Lung (tissue), 11 donors: ENCODE measurements at regions not wholly inside any gene's neighbourhood (a gene's known extent, or its start where the extent isn't known, plus 50 kb on each side); places are given as distances from the start of the nearest gene placed in this dataset.

Source experiments
- ATAC-seq: fragments of 200-7000 bp; cut with Tn5 transposase; one replicate; pipeline ENCODE4 v1.9.1; 2020; ENCODE audit warnings: moderate number of reproducible peaks; ENCODE audit not compliant: insufficient read depth, low FRiP score
- DNase-seq, 3 donors: peaks; one replicate each; pipeline ENCODE4 v3.0.0-alpha.2; 2013 to 2017
- H3K27ac ChIP-seq, 2 donors: one replicate each; pipeline ENCODE4 v1.5.1; 2013; ENCODE audit warnings: mild to moderate bottlenecking in 2 of 2, moderate library complexity in 2 of 2, control low read depth in 1 of 2, inconsistent platforms in 1 of 2, low read depth in 1 of 2, low read length in 1 of 2
- H3K27me3 ChIP-seq, 3 donors: one replicate each; pipeline ENCODE4 v1.5.1; 2013; ENCODE audit warnings: low read length in 2 of 3; ENCODE audit not compliant: control insufficient read depth in 3 of 3, insufficient read depth in 3 of 3
- H3K36me3 ChIP-seq, 4 donors: one replicate each; pipeline ENCODE4 v1.5.1; 2013; ENCODE audit warnings: low read length in 4 of 4, mild to moderate bottlenecking in 1 of 4, moderate library complexity in 1 of 4; ENCODE audit not compliant: control insufficient read depth in 4 of 4, insufficient read depth in 4 of 4
- H3K4me1 ChIP-seq, 5 donors: one replicate each; pipeline ENCODE4 v1.5.1; 2013; ENCODE audit warnings: low read length in 5 of 5, mild to moderate bottlenecking in 2 of 5, moderate library complexity in 1 of 5; ENCODE audit not compliant: control insufficient read depth in 5 of 5, insufficient read depth in 5 of 5
- H3K4me3 ChIP-seq: one replicate; pipeline ENCODE4 v1.5.1; 2013; ENCODE audit warnings: mild to moderate bottlenecking, control low read depth, moderate library complexity
- H3K9ac ChIP-seq, 2 donors: one replicate each; pipeline ENCODE4 v1.5.1; 2013; ENCODE audit warnings: low read length in 2 of 2, control low read depth in 1 of 2; ENCODE audit not compliant: insufficient read depth in 1 of 2
- H3K9me3 ChIP-seq, 4 donors: one replicate each; pipeline ENCODE4 v1.5.1; 2013; ENCODE audit warnings: low read length in 3 of 4, mild to moderate bottlenecking in 1 of 4, moderate library complexity in 1 of 4; ENCODE audit not compliant: control insufficient read depth in 4 of 4, insufficient read depth in 3 of 4
- CTCF ChIP-seq: IDR thresholded peaks from 2 replicates; pipeline ENCODE4 v1.5.1; 2012; ENCODE audit warnings: mild to moderate bottlenecking; ENCODE audit errors: control extremely low read depth, extremely low read depth
- WGBS, 2 donors: extraction: QIAGEN DNeasy Blood & Tissue Kit; methylation state at CpG; one replicate each; pipeline ENCODE4 v1.1.7; 2013; 5-methylcytosine and 5-hydroxymethylcytosine counted together
- donor health status: control.
- donor health status: control.
- donor health status: Bipolar disorder and iron deficiency.
- donor health status: healthy.
- donor health status: DM: yes; HTN: yes; CAD: no.

GRCh38 chr4:63348735-63349673 lies 1060.2 kb downstream of the TECRL start:
- Histone ChIP-seq H3K27ac (no peak overlapping the region), H3K9me3 (peaks cover 0 to 8% (median 6%) of the 10 kb centered on the region in 4 donors), H3K4me3 (no peak overlapping the region), H3K36me3 (no peaks in the 10 kb centered on the region), H3K27me3 (no peaks in the 10 kb centered on the region), H3K9ac (no peak overlapping the region), H3K4me1 (no peaks in the 10 kb centered on the region)
- TF ChIP-seq CTCF = no peak
- DNase-seq = no peak
- ATAC-seq = no peak
- WGBS, 2 donors = 90 to 92% methylated on average over 58 of the region's 58 CpGs

GRCh38 chr4:63325140-63325539 lies 1084.1 kb downstream of the TECRL start:
- H3K9me3 ChIP-seq = peaks cover 0 to 3% (median 0%) of the 10 kb centered on the region in 4 donors
- ATAC-seq = no peak
- no peaks in the 10 kb centered on the region for H3K27me3 ChIP-seq

GRCh38 chr4:63316633-63317032 lies 1092.6 kb downstream of the TECRL start:
- no peaks in the 10 kb centered on the region for H3K36me3 ChIP-seq
- no peaks in the 10 kb centered on the region for H3K27me3 ChIP-seq
- TF ChIP-seq CTCF = no peak
- H3K27ac ChIP-seq = no peak overlapping the region
- H3K9me3 ChIP-seq = no peaks in the 10 kb centered on the region
- no peak for ATAC-seq
- H3K9ac ChIP-seq = no peak overlapping the region
- WGBS, 2 donors = 0 to 2% methylated on average over 1 of the region's 1 CpG
- no peak overlapping the region for H3K4me3 ChIP-seq
- DNase-seq = no peak
- H3K4me1 ChIP-seq = no peaks in the 10 kb centered on the region

More at GRCh38 chr4:63325140-63325539, 1084.1 kb downstream of the TECRL start:
- TF ChIP-seq CTCF = no peak
- Histone ChIP-seq H3K4me1 (no peaks in the 10 kb centered on the region), H3K4me3 (no peak overlapping the region), H3K27ac (no peak overlapping the region), H3K9ac (no peak overlapping the region), H3K36me3 (no peaks in the 10 kb centered on the region)
- peak in 1 of 3 donors; percentile 11 for DNase-seq
- WGBS, 2 donors = 67 to 91% methylated on average over 1 of the region's 1 CpG
